HG03097 (cell line): ENCODE measurements at regions not wholly inside any gene's neighbourhood (a gene's known extent, or its start where the extent isn't known, plus 50 kb on each side); places are given as distances from the start of the nearest gene placed in this dataset.
"Not testable (repeated sequence)": the region's sequence is repeated elsewhere in the genome, so short reads cannot be mapped to it uniquely, and the experiment has no call there.

Experiments used
- ATAC-seq: cut with Tn5 transposase; IDR thresholded peaks from one replicate; pipeline ENCODE4 v1.9.1; 2021; ENCODE audit not compliant: unreplicated experiment, low FRiP score

DNA sequence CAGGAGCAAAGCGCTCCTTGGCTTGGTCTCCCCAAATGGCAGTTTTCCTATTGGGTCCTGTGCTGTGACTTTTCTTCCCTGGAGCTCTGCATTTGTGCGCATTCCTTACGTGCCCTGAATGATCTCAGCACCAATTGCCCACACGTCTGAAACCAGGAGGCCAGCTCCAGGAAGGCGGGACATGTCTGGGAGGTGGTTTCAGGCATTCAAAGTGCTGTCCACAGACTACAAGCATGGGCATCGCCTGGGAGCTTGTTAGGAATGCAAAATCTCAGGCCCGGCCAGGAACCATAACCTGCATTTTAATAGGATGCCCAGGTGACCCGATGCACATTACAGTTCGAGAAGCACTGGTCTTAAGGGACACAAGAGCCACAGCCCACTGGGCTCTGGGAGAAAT, 239.6 kb downstream of the ANKRD60 start:
- no peak for ATAC-seq

DNA sequence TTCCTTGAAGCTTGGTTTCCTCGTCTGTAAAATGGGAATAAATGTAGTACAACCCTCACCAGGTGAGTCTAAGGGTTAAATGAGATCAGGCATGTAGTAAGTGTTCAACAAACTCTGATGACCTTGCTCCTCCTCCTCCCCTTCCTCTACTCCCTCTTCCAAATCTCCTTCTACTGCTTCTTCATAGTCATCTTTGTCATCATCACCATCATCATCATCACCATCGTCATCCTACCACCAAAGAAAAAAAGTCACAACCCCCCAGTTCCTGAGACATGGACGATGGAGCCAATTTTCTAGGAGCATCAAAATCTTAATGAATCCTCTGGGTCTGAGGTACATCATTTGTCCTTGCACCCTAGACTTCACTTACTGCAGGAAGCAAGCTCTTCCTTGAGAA, 240.0 kb downstream of the ANKRD60 start:
- no peak for ATAC-seq

DNA sequence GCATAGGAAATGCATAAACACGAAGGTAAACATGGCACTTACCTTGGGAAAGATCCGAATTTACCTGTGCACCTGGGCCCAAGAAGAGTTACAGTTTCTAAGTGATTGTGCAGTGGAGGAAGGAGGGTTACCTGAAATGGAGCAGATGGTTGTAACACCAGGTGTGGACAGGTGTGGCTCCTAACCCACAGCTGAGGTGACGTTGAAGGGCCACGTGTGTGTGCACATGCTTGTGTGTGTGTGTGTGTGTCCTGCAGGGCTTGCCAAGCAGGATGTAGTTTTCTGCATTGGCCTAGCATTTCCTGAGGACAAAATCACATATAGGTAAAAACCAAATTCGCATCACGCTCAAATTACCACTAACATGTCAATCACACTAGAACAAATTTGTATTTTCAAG, 240.8 kb downstream of the ANKRD60 start:
- ATAC-seq = no peak

DNA sequence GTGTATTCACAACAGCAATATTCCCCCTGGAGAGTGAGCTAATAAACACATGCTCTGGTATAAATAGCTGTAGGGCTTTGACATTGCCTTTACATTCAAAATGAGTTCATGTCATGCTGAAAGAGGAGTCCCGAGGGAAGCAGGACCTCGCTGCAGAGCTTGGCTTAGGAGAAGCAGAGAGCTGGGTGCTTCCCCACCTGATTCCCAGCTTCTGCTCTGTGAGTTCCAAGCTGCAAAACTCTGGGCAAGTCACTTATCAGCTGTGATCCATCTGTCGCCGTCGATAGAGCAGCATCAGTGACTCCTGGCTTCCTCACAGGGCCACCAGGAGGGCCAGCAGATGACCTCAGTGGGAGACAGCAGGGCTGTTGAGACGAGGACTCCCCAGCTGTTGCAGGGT, 241.8 kb downstream of the ANKRD60 start:
- no peak for ATAC-seq

DNA sequence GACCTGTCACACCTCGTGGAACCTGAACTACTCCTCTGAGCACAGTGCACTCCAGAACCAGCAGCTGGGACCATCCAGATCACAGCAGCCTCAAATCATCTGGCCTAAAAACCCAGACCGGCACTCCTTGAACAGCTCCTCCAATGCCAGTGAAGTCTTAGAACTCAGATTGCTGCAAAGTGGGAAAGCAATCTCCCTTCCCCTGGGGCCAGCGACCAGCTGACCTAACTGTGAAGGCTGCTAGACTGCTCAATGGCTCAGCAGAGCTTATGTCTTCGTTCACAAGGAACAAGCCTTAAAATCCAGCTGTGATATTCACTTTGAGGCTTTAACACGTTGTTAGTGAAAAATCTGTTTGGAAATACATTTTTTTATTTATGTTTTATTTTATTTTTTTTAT, 243.2 kb downstream of the ANKRD60 start:
- no peak for ATAC-seq

DNA sequence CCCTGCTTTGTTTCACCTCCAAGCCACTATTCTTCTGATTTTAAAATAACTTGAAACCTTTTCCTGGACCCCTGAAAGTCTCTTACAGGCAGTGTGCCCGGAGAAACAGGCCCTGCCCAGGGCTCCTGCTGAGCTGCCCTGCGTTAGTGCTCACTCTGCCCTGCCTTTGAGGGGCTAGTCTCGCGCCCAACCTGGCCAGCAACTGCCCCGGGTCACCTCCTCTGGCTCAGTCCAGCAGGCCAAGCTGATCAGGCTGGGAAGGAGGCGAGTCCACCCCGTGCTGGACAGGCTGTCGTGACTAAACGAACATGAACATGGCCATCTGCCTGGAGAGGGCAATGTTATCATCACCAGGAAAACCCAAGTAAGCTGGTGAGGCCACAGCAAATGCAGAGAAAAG, 245.4 kb downstream of the ANKRD60 start:
- no peak for ATAC-seq

DNA sequence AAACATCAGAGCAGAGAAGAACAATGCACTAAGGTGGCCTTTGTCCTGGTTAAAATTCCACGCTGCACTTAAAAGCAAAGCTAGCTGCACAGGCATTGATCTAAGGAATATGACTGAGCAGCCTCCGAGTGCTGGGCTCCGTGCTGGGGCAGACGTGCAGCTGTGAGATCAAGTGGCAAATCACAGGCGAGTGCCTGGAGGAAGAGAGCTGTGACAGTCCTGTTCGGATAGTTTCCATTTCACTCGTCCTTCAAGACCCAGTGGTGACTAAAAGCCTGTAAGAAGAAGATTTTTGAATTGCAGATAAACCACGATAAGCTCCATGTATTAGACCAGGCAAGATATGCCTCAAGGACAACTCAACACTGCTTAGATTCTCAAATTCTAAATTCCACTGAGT, 247.9 kb downstream of the ANKRD60 start:
- no peak for ATAC-seq

DNA sequence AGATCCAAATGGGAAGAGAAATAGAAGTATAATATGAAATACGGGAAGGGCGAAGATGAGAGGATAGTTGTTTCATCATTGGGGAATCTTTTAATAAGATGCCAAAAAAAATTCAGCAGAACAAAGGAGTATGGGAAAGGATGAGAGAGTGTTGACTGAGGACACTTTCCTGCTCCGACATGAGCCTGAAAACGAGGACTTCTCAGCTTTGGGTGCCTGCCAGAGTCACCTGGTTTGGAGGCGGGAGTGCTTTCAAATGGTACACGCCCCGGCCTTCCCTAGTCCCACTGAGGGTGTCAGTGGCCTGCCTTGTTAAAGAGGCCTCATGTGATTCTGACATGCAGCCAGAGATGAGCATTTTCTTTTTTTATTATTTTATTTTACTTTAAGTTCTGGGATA, 250.9 kb downstream of the ANKRD60 start:
- no peak for ATAC-seq

DNA sequence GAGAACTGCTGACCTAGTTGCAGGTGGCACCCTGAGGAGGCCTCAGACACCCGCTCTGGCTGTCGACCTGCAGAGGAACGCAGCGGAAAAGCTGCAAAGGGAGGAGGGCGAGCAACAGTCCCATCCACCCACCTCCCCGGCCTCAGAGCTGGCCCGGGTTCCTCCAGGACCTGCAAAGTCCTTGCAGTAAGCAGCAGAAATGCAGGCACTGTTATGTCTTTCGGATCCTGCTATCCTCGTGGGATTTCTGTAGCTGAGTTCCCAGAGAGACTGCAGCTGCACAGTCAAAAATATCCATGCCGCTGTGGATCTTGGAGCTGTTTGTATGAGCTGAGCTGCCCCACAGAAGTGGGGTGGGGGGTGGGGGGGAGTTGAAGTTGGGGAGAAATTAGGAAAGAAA, 251.3 kb downstream of the ANKRD60 start:
- ATAC-seq = no peak

DNA sequence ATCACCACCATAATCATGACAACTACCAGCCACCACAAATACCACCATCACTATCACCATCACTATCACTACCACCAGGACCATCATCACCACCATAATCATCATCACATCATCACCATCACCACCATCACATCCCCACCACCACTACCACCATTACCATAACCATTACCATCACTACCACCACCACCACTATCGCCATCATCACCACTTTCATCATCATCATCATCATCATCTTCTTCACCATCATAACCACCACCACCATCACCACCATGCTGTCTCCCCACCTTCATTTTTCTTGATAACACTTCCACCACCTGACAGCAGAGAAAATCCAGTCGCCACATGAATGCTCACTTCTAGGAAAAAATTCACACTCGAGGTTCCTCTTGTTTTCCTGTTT, 253.6 kb downstream of the ANKRD60 start:
- no peak for ATAC-seq

DNA sequence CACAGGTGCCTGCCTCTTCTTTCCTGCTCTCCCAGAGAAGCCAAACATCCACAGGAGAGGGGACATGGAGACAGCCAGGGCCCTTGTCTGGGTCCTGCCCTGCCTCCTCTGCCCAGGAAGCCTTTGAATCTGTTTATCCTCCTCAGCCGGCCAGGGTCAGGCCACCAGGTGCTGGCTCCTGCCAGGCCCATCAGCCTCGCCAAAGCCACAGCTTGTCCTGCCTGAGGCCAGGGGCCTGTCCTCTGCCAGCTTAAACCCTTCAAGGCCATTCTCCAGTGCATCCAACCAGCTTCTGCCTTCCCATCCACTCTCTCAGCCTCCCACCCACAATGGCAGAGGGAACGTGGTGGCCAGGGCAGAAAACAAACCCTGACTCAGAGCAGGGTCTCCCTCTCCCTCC, 254.6 kb downstream of the ANKRD60 start:
- no peak for ATAC-seq

DNA sequence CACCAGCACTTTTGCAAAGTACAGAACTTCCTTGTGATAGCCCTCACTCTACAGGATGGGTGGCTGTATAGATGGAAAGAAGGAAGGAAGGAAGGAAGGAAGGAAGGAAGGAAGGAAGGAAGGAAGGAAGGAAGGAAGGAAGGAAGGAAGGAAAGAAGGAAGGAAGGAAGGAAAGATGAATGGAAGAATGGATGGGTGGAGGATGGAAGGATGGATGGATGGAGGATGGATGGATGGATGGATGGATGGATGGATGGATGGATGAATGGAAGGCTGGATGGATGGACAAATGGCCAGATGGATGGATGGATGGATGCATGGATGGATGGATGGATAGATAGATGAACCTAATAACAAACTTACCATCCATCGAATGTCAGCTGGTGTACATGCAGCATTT, 256.9 kb downstream of the ANKRD60 start:
- not testable (repeated sequence) for ATAC-seq

DNA sequence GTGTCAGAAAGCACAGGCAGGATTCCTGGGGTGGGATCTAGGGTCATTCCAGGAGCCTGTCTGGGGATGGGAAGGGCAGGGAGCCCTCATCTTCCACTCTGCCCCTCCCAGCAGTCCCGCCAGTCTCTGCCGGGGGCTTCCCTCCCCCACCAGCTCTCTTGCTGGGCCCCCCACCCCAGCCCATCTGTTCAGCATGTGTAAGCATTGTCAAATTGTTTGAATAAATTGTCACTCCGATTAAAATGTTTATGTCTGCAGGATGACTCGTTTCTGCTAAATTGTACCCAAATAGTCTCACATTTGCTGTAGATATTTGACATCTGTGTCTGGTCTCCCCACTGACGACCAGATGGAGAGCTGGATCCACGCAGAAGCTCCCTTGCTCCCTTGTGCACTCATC, 257.6 kb downstream of the ANKRD60 start:
- ATAC-seq = no peak

DNA sequence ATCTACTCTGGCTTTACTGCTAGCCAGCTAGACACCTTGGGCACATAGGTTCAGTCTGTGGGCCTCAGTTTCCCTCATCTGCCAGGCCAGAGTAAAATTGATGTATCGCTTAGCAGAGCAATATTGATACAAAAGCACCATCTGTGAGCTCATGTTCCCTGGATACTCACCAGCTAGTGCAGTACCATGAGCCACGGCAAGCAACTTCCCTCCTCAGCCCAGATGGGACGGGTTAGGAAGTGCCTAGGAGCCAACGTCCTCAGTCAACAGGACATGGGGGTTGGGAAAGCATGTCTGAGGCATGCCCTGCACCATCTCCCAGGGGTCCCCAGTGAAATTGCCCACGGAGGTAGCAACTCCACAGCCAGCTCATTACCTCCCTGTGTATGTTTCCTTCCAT, 258.3 kb downstream of the ANKRD60 start:
- ATAC-seq = no peak

DNA sequence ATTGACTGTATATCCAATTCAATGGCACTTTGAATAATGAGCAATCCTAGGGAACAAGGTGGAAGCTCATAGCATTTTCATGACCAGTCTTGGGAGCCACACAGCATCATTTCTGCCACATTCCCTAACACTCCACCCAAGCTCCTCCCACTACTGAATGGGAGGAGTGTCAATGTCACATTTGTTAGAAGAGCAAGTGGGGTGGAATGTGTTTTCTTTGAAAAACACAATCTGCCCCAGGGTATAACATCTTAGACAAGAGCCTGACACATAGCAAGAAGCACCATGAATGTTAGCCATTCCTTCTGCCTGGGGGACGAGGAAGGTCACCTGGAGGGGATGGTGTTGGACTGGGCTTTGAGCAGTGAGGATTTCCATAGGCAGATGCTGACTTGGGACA, 258.3 kb upstream of the PMEPA1 start:
- ATAC-seq = no peak

DNA sequence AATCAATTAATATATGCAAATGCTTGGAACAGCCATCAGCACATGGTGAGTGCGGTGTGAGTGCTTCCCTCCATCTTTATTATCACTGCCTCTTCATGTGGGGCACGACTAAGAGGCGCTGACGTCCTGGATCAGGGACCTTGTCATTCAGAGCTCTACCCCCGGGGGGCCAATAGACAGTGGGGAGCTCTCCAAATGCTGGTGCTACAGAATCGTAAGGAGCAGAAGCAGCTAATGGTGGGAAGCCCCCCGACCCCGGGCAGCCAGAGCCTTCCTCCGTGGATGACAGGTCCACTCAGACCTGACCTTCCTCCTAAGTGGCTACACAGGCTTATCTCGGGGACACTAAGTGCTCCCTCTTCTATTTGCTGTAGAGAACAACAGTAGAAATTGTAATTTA, 257.5 kb upstream of the PMEPA1 start:
- ATAC-seq = no peak

DNA sequence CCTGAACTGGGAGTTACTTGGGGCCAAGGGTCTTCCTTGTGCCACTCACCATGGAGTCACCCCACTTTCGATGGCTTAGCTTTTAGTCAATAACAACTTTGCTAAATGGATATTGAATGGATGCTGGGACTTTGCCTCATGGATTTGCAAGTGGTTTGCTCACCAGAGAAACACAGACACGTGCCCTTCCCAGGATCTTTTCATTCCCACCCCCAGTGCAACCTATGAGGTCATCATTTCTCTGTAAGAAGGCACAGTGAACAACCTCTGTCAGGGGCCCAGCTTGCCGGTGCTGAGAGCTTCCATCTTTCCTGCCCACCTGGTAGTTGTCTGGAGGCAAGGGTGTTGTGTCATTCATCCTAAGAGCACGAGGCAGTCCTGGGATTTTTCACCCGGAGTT, 256.8 kb upstream of the PMEPA1 start:
- no peak for ATAC-seq

DNA sequence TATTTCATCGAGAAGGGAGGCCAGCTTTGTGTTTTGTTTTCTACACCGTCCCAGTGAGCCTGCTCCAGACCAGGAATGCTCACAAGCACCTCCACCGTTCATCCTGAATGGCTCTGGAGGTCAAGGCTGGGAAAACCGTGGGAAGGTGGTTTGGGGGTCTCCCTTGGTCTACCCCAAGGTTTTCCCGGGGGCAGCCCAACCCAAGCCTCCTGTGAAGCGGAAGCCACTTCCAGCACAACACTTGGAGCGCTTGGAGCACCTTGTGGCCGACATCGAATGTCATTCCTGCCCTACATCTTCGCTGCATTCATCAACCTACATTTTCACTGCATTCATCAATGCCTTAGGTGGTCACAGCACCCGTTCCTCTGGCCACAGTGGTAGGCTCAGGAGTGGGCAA, 255.6 kb upstream of the PMEPA1 start:
- ATAC-seq = no peak

DNA sequence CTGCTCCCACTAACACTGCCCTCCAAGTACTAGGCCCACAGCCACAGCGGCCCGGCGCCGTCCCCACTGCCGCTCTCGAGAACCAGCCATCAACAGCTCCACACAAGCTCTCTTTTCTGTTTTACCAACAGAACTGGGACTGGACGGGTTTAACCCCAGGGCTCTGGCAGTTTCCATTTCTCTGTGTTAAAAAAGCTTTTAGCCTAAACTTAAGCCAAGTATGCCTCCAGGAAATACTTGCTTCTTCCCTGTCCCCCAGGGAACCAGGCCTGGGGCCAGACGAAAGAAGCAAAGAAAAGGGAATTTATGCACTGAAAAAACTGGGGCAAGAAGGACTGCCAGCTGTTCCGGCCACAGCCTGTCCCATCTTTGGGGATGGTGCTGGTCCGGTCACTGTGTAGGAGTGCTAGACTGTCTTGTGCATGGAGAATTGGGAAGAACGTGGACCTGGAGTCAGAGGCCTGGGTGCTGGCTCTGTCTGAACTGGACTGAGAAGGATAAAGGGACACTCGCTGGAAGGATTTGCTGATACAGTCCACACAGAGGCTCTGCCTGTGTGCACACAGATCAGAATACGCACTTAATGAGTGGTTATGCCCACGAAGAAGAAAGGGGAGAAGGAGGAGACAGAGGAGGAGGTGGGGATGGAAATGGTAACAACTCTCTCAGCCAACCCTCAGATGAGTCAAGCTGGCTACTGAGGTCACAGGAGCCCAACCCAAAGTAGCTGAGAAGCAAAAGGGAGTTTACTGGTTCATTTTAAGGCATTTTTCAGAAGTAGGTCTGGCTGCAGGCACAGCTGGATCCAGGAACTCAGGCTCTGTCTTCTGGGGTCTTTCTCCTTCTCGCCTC, 254.4 kb upstream of the PMEPA1 start:
- no peak for ATAC-seq

DNA sequence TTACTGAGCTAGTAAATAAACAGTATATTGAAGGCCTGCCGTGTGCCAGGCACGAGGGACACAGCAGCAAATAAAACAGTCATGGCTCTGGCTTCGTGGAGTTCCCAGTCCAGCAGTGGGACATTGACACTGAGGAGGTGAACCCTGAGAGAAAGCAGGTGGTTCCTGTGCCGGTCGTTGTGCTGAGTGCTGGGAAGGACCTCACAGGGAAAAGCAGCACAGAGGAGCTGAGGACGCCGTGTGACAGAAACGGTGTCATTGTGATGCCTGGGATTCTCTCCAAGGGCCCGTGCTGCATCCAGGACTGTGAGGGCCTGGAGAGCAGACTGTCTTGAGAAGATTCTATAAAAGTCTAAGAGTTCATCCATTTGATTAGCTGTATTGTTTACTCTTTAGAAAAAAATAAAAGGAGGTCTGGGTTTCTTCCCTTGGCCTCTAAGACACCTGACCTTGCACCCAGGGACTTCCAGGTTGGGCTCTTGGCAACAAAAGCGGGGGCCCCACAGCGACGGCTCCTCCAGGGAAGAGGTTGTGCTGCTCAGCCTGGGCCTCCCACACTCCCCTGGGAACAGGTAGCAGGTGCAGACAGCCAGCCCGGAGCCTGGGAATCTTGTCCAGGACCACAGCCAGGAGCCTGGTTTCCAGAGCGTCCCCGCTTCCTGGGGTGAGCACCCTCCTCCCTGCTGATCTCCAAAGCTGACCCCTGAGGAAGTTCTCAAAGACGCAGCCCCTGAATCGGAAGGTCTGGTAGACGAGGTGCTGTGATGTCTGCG, 251.2 kb upstream of the PMEPA1 start:
- ATAC-seq = no peak

DNA sequence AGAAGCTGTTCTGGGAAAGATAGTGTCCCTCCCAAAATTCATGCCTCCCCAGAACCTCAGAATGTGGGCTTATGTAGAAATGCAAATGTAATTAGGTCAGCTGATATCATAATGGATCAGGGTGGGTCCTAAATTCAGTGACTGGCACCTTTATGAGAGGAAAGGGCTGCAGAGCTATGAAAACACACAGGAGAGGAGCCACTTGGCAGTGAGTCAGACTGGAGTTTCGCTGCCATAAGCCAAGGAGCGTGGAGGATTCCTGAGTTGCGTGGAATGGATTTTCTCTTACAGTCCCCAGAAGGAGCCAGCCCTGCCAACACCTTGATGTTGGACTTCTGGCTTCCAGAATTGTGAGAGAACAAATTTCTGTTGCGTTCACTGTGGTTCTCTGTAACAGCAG, 249.8 kb upstream of the PMEPA1 start:
- no peak for ATAC-seq

DNA sequence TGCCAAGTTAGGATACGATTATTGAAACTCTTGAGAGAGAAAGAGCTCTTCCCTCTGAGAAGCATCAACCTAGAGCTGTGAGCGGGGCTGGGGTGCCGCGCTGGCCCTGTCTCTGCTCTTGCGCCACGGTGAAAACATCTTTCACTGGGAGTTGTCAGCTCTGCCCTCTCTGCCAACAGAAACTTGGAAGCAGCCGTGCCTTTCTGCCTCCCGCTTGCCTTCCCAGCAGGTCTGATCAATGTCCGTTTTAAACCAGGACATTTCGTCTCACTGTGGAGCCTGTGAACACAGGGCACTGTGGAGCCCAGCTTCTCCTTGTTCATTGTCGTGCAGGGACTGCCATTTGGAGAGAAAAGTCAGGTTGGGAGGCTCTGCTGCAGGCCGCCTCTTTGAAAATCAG, 249.2 kb upstream of the PMEPA1 start:
- no peak for ATAC-seq
